ENCODE measurements at regions not wholly inside any gene's neighbourhood (a gene's known extent, or its start where the extent isn't known, plus 50 kb on each side); places are given as distances from the start of the nearest gene placed in this dataset.

- TF ChIP-seq CTCF (IDR thresholded peaks at IDR 0.05) (no peak), ZFX (IDR thresholded peaks at IDR 0.05; ENCODE audit: borderline replicate concordance) (no peak)
Observed at GRCh38 chr13:37216331-37216730, 110.9 kb upstream of the CSNK1A1L start.
